HepG2 (cell line): ENCODE measurements at regions not wholly inside any gene's neighbourhood (a gene's known extent, or its start where the extent isn't known, plus 50 kb on each side); places are given as distances from the start of the nearest gene placed in this dataset.

Source experiments
- ATAC-seq: fragments of 200-7000 bp; cut with Tn5 transposase; 3 replicates; pipeline ENCODE4 v1.9.1; 2020; ENCODE audit warnings: mild to moderate bottlenecking, moderate library complexity
- BruUV-seq: library from RNA; stranded (reverse); fragments of 400-500 nt; replicated peaks from 2 replicates; lab custom pipeline; 2021; lab: Mats Ljungman, UMichigan
- CTCF ChIA-PET: fragments of 300-600 bp; formaldehyde crosslinking; extraction: SDS; loops from one replicate; lab custom pipeline; 2021; ENCODE audit warnings: low total read pairs, inconsistent platforms, low intra/inter-chr PET ratio; lab: Yijun Ruan, JAX
- POLR2A ChIA-PET: fragments of 350-600 bp; sonication (Branson Sonifier 250); formaldehyde crosslinking; loops from one replicate; lab custom pipeline; 2020; ENCODE audit warnings: antibody characterized with exemption, inconsistent platforms; lab: Yijun Ruan, JAX
- DNase-seq: peaks from one replicate; pipeline ENCODE4 v3.0.0-alpha.2; 2015; ENCODE audit warnings: low spot score
- FAIRE-seq: peaks from 3 replicates; lab custom pipeline; 2011; peaks lifted over from hg19 to GRCh38; lab: Jason Lieb, UNC
- H2AFZ ChIP-seq: one replicate; pipeline ENCODE4 v1.6.1; 2011; ENCODE audit warnings: low read length, inconsistent platforms
- H3K27ac ChIP-seq: fragments of 300-600 bp; 3 replicates; pipeline ENCODE4 v1.8.0; 2011; ENCODE audit warnings: mixed run types, mild to moderate bottlenecking, mixed read lengths, low read length, inconsistent platforms; ENCODE audit not compliant: insufficient read depth; ENCODE audit errors: extremely low read length
- H3K27me3 ChIP-seq, 2 experiments: fragments of 200-600 bp in 1 of 2; 2 replicates in 1 of 2; 3 replicates in 1 of 2; pipeline versions ENCODE4 v1.6.0 to v1.8.0; 2011; ENCODE audit warnings: low read length in 2 of 2, mild to moderate bottlenecking in 2 of 2, moderate library complexity in 2 of 2, inconsistent platforms in 1 of 2; ENCODE audit not compliant: insufficient read depth in 2 of 2, control insufficient read depth in 1 of 2
- H3K36me3 ChIP-seq, 2 experiments: fragments of 200-600 bp in 1 of 2; replicated peaks in 1 of 2; 2 replicates in 1 of 2; 3 replicates in 1 of 2; pipeline versions ENCODE4 v1.5.1 to v1.8.0; 2011; ENCODE audit warnings: low read length in 2 of 2, inconsistent platforms in 1 of 2; ENCODE audit not compliant: insufficient read depth in 2 of 2, control insufficient read depth in 1 of 2
- H3K4me1 ChIP-seq: 2 replicates; pipeline ENCODE4 v1.5.1; 2012; ENCODE audit warnings: low read length, inconsistent platforms; ENCODE audit not compliant: insufficient read depth
- H3K4me2 ChIP-seq: 2 replicates; pipeline ENCODE4 v1.6.0; 2011; ENCODE audit warnings: low read depth, low read length, inconsistent platforms
- H3K4me3 ChIP-seq, 3 experiments: fragments of 200-600 bp in 1 of 3; sonication (generic), shearing (Covaris generic) in 1 of 3; replicated peaks in 1 of 3; 2 replicates each; pipeline ENCODE4 v1.5.1; 2011 to 2016; ENCODE audit warnings: low read length in 3 of 3, inconsistent platforms in 2 of 3, low read depth in 2 of 3, mild to moderate bottlenecking in 2 of 3, control low read depth in 1 of 3, mixed read lengths in 1 of 3; ENCODE audit not compliant: insufficient read depth in 1 of 3
- H3K79me2 ChIP-seq: one replicate; pipeline ENCODE4 v1.6.1; 2011; ENCODE audit warnings: low read length, inconsistent platforms; ENCODE audit not compliant: insufficient read depth
- H3K9ac ChIP-seq: 2 replicates; pipeline ENCODE4 v1.6.0; 2011; ENCODE audit warnings: mild to moderate bottlenecking, low read depth, low read length, inconsistent platforms; ENCODE audit not compliant: insufficient read depth
- H3K9me3 ChIP-seq: 2 replicates; pipeline ENCODE4 v1.5.1; 2012; ENCODE audit warnings: mild to moderate bottlenecking, low read length
- H4K20me1 ChIP-seq: 2 replicates; pipeline ENCODE4 v1.6.0; 2011; ENCODE audit warnings: inconsistent platforms, mild to moderate bottlenecking, low read length, moderate library complexity; ENCODE audit not compliant: insufficient read depth
- BCL6 ChIP-seq: IDR thresholded peaks from 2 replicates; pipeline ENCODE4 v1.6.1; 2016; ENCODE audit warnings: missing genetic modification reagents, missing compliant biosample characterization
- ELF3 ChIP-seq: IDR thresholded peaks from 2 replicates; pipeline ENCODE4 v1.6.1; 2016; ENCODE audit warnings: missing genetic modification reagents, missing compliant biosample characterization
- KMT2A ChIP-seq: sonication (generic); formaldehyde crosslinking; IDR thresholded peaks from 2 replicates; pipeline ENCODE4 v1.4.0; 2020; ENCODE audit warnings: missing genetic modification reagents
- MED1 ChIP-seq: sonication (generic); formaldehyde crosslinking; IDR thresholded peaks from 2 replicates; pipeline ENCODE4 v1.4.0; 2020; ENCODE audit warnings: missing genetic modification reagents
- PCBP1 ChIP-seq: fragments of 200-400 bp; formaldehyde crosslinking; IDR thresholded peaks from 2 replicates; pipeline ENCODE4 v1.6.1; 2017; ENCODE audit warnings: mild to moderate bottlenecking, low read depth, low read length, borderline replicate concordance
- XBP1 ChIP-seq: sonication (generic); formaldehyde crosslinking; IDR thresholded peaks from 2 replicates; pipeline ENCODE4 v1.5.0; 2020; ENCODE audit warnings: missing genetic modification reagents
- ZMYM4 ChIP-seq: sonication (generic); formaldehyde crosslinking; IDR thresholded peaks from 2 replicates; pipeline ENCODE4 v1.8.1; 2023; ENCODE audit warnings: mild to moderate bottlenecking, missing genetic modification reagents
- ZNF343 ChIP-seq: sonication (generic); formaldehyde crosslinking; IDR thresholded peaks from 2 replicates; pipeline ENCODE4 v1.4.0; 2020; ENCODE audit warnings: mild to moderate bottlenecking, missing genetic modification reagents
- ZNF550 ChIP-seq: sonication (generic); formaldehyde crosslinking; IDR thresholded peaks from 2 replicates; pipeline ENCODE4 v1.4.0; 2020; ENCODE audit warnings: mild to moderate bottlenecking, missing genetic modification reagents, borderline replicate concordance
- WGBS: methylation state at CpG from one replicate; pipeline ENCODE4 v1.1.6; 2017; ENCODE audit warnings: low lambda C conversion rate; 5-methylcytosine and 5-hydroxymethylcytosine counted together
- in situ Hi-C: cut with HindIII; loops from 2 replicates; pipeline ENCODE4 v1.10.0; 2017; ENCODE audit warnings: low pct_unique_long_range_greater_than_20kb; ENCODE audit not compliant: extremely low pct_ligation_motif_present
- intact Hi-C: fragments of 100-400 bp; cut with micrococcal nuclease; formaldehyde crosslinking; loops from one replicate; pipeline ENCODE4 v1.10.0; 2022; ENCODE audit not compliant: unreplicated experiment
- TF ChIP-seq, protein P1 (sequence below): sonication (generic); formaldehyde crosslinking; conservative IDR thresholded peaks from 2 replicates; pipeline ENCODE4 v1.4.0; 2020; ENCODE audit warnings: missing genetic modification reagents
- TF ChIP-seq, protein P2 (sequence below): sonication (generic); formaldehyde crosslinking; conservative IDR thresholded peaks from 2 replicates; pipeline ENCODE4 v1.5.0; 2020; ENCODE audit warnings: missing genetic modification reagents
- TF ChIP-seq, protein P3 (sequence below): sonication (generic); formaldehyde crosslinking; IDR thresholded peaks from 2 replicates; pipeline ENCODE4 v1.5.1; 2020; ENCODE audit warnings: missing genetic modification reagents, mild to moderate bottlenecking, borderline replicate concordance
- TF ChIP-seq, protein P4 (sequence below): sonication (generic); formaldehyde crosslinking; IDR thresholded peaks from 2 replicates; pipeline ENCODE4 v1.8.0; 2022; ENCODE audit warnings: low read depth, missing genetic modification reagents

DNA sequence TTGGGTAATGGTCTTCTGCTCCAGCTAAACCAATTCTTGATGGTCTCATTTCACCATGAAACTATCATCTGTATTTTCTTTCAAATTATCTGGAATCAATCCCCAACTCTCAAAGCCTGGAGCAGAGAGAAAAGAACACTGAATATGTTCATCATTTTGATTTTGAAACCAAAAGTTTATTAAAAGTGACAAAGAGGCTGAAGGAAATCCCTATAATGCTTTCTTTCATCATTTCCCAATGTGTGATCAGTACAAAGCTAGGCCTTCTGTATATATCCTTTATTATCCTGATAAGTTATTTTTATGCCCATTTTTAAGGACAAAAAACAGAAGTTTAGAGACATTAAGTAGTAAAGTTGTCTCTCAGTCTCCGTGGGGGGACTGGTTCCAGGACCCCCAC, 50.1 kb upstream of the MBNL1 start:
- Histone ChIP-seq H3K27ac (no peak overlapping the region), H3K9ac (no peak overlapping the region), H3K4me2 (no peak overlapping the region), H3K79me2 (no peaks in the 10 kb centered on the region), H3K27me3 (peaks cover 0 to 6% of the 10 kb centered on the region in 2 experiments; a peak in 1 of 5 replicates), H3K36me3 (no peaks in the 10 kb centered on the region), H4K20me1 (no peaks in the 10 kb centered on the region), H3K4me1 (0 out of 2 replicates have a peak, but pooled peaks cover 5% of the 10 kb centered on the region), H2AFZ (no peak overlapping the region), H3K9me3 (no peaks in the 10 kb centered on the region), H3K4me3 (no peak overlapping the region)
- intact Hi-C loops: no loop called here
- ChIA-PET POLR2A (no interaction called here), CTCF (no interaction called here)
- no TSS peak for BruUV-seq
- FAIRE-seq (no peak), ATAC-seq (no peak), DNase-seq (no peak)
- 21% methylated on average over 1 of the region's 1 CpG for WGBS
- TF ChIP-seq ZMYM4 (no peak), ZNF343 (CRISPR knock-in tag) (no peak), ELF3 (CRISPR knock-in tag) (no peak), KMT2A (CRISPR knock-in tag) (no peak), ZNF550 (no peak), XBP1 (CRISPR knock-in tag) (no peak), BCL6 (CRISPR knock-in tag) (no peak), MED1 (CRISPR knock-in tag) (no peak), PCBP1 (no peak)
- TF ChIP-seq, protein P1, sequence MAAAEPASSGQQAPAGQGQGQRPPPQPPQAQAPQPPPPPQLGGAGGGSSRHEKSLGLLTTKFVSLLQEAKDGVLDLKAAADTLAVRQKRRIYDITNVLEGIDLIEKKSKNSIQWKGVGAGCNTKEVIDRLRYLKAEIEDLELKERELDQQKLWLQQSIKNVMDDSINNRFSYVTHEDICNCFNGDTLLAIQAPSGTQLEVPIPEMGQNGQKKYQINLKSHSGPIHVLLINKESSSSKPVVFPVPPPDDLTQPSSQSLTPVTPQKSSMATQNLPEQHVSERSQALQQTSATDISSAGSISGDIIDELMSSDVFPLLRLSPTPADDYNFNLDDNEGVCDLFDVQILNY (CRISPR knock-in tag): no peak
- TF ChIP-seq, protein P2, sequence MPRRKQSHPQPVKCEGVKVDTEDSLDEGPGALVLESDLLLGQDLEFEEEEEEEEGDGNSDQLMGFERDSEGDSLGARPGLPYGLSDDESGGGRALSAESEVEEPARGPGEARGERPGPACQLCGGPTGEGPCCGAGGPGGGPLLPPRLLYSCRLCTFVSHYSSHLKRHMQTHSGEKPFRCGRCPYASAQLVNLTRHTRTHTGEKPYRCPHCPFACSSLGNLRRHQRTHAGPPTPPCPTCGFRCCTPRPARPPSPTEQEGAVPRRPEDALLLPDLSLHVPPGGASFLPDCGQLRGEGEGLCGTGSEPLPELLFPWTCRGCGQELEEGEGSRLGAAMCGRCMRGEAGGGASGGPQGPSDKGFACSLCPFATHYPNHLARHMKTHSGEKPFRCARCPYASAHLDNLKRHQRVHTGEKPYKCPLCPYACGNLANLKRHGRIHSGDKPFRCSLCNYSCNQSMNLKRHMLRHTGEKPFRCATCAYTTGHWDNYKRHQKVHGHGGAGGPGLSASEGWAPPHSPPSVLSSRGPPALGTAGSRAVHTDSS (CRISPR knock-in tag): no peak
- TF ChIP-seq, protein P3, sequence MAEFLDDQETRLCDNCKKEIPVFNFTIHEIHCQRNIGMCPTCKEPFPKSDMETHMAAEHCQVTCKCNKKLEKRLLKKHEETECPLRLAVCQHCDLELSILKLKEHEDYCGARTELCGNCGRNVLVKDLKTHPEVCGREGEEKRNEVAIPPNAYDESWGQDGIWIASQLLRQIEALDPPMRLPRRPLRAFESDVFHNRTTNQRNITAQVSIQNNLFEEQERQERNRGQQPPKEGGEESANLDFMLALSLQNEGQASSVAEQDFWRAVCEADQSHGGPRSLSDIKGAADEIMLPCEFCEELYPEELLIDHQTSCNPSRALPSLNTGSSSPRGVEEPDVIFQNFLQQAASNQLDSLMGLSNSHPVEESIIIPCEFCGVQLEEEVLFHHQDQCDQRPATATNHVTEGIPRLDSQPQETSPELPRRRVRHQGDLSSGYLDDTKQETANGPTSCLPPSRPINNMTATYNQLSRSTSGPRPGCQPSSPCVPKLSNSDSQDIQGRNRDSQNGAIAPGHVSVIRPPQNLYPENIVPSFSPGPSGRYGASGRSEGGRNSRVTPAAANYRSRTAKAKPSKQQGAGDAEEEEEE (CRISPR knock-in tag): no peak
- TF ChIP-seq, protein P4, sequence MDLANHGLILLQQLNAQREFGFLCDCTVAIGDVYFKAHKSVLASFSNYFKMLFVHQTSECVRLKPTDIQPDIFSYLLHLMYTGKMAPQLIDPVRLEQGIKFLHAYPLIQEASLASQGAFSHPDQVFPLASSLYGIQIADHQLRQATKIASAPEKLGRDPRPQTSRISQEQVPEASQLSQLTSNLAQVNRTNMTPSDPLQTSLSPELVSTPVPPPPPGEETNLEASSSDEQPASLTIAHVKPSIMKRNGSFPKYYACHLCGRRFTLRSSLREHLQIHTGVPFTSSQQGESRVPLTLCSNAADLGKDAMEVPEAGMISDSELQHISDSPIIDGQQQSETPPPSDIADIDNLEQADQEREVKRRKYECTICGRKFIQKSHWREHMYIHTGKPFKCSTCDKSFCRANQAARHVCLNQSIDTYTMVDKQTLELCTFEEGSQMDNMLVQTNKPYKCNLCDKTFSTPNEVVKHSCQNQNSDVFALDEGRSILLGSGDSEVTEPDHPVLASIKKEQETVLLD (CRISPR knock-in tag): no peak
- in situ Hi-C loops: no loop called here
